B cell (primary cell): ENCODE measurements at regions not wholly inside any gene's neighbourhood (a gene's known extent, or its start where the extent isn't known, plus 50 kb on each side); places are given as distances from the start of the nearest gene placed in this dataset.
"Not testable (repeated sequence)": the region's sequence is repeated elsewhere in the genome, so short reads cannot be mapped to it uniquely, and the experiment has no call there.

Experiments used
- ATAC-seq: fragments of 200-7000 bp; cut with Tn5 transposase; one replicate; pipeline ENCODE4 v1.10.0; 2021; ENCODE audit warnings: low read depth, mild to moderate bottlenecking, moderate number of reproducible peaks, moderate library complexity
- CTCF ChIA-PET: fragments of 350-600 bp; sonication (Branson Sonifier 250); formaldehyde crosslinking; loops from one replicate; lab custom pipeline; 2021; ENCODE audit warnings: antibody characterized with exemption, inconsistent platforms; lab: Charles Lee
- POLR2A ChIA-PET: fragments of 350-600 bp; sonication (Branson Sonifier 250); formaldehyde crosslinking; loops from one replicate; lab custom pipeline; 2021; ENCODE audit warnings: antibody characterized with exemption; lab: Charles Lee
- DNase-seq: peaks from one replicate; pipeline ENCODE4 v3.0.0; 2013
- H2AFZ ChIP-seq: 2 replicates; pipeline ENCODE4 v1.6.1; 2012; ENCODE audit warnings: mild to moderate bottlenecking, low read depth, low read length; ENCODE audit not compliant: insufficient read depth, poor library complexity, severe bottlenecking
- H3K27ac ChIP-seq, 2 donors: 1 replicate in 1 of 2; 2 replicates in 1 of 2; pipeline ENCODE4 v1.5.1; 2012 to 2013; ENCODE audit warnings: low read length in 2 of 2, mild to moderate bottlenecking in 2 of 2, moderate library complexity in 1 of 2
- H3K27me3 ChIP-seq, 4 experiments: fragments of 200-600 bp in 1 of 4; sonication (generic) in 1 of 4; replicated peaks in 1 of 4; 1 replicate in 2 of 4; 2 replicates in 2 of 4; pipeline versions ENCODE4 v1.6.1 to v1.7.0; 2013 to 2016; ENCODE audit warnings: low read length in 3 of 4, mild to moderate bottlenecking in 2 of 4, mixed read lengths in 1 of 4, moderate library complexity in 1 of 4; ENCODE audit not compliant: insufficient read depth in 4 of 4, control insufficient read depth in 3 of 4; ENCODE audit errors: control extremely low read depth in 1 of 4
- H3K36me3 ChIP-seq, 2 experiments: replicated peaks in 1 of 2; 1 replicate in 1 of 2; 2 replicates in 1 of 2; pipeline versions ENCODE4 v1.6.1 to v1.7.1; 2013; ENCODE audit warnings: low read length in 1 of 2; ENCODE audit not compliant: insufficient read depth in 2 of 2, control insufficient read depth in 1 of 2; ENCODE audit errors: control extremely low read depth in 1 of 2, extremely low read depth in 1 of 2
- H3K4me1 ChIP-seq, 2 donors: fragments of 200-600 bp in 1 of 2; sonication (generic) in 1 of 2; 1 replicate in 1 of 2; 2 replicates in 1 of 2; pipeline versions ENCODE4 v1.5.1 to v1.6.1; 2013 to 2017; ENCODE audit warnings: low read length in 2 of 2; ENCODE audit not compliant: control insufficient read depth in 2 of 2, insufficient read depth in 2 of 2
- H3K4me2 ChIP-seq: replicated peaks from 2 replicates; pipeline ENCODE3; 2012; ENCODE audit warnings: mild to moderate bottlenecking, low read depth, low read length; ENCODE audit not compliant: poor library complexity, severe bottlenecking
- H3K4me3 ChIP-seq, 5 experiments: fragments of 200-600 bp in 1 of 5; sonication (generic) in 1 of 5; 1 replicate in 3 of 5; 2 replicates in 2 of 5; pipeline versions ENCODE4 v1.5.1 to v1.7.0; 2011 to 2016; ENCODE audit warnings: low read length in 4 of 5, mild to moderate bottlenecking in 4 of 5, low read depth in 2 of 5, control low read depth in 1 of 5, moderate library complexity in 1 of 5; ENCODE audit not compliant: insufficient read depth in 1 of 5; ENCODE audit errors: control extremely low read depth in 1 of 5, extremely low read depth in 1 of 5
- H3K79me2 ChIP-seq: fragments of 200-600 bp; sonication (generic); one replicate; pipeline ENCODE4 v1.6.0; 2016; ENCODE audit warnings: low read length; ENCODE audit not compliant: control insufficient read depth, insufficient read depth
- H3K9ac ChIP-seq: fragments of 200-600 bp; sonication (generic); 2 replicates; pipeline ENCODE4 v1.6.1; 2017; ENCODE audit warnings: mild to moderate bottlenecking, low read length, moderate library complexity
- H3K9me3 ChIP-seq, 3 donors: one replicate each; pipeline versions ENCODE4 v1.6.1 to v1.7.1; 2013; ENCODE audit warnings: low read length in 2 of 3; ENCODE audit not compliant: control insufficient read depth in 2 of 3, insufficient read depth in 1 of 3; ENCODE audit errors: control extremely low read depth in 1 of 3
- H4K20me1 ChIP-seq: 2 replicates; pipeline ENCODE4 v1.6.0; 2012; ENCODE audit warnings: mild to moderate bottlenecking, low read length; ENCODE audit not compliant: insufficient read depth, control insufficient read depth, poor library complexity, severe bottlenecking
- H3K27ac Mint-ChIP-seq: one replicate; pipeline ENCODE4 v1.8.0; 2021; ENCODE audit warnings: mixed read lengths
- H3K27me3 Mint-ChIP-seq: one replicate; pipeline ENCODE4 v1.8.0; 2021; ENCODE audit warnings: mixed read lengths
- H3K4me1 Mint-ChIP-seq: one replicate; pipeline ENCODE4 v1.8.0; 2021; ENCODE audit warnings: mixed read lengths
- H3K4me3 Mint-ChIP-seq: one replicate; pipeline ENCODE4 v1.8.0; 2021; ENCODE audit warnings: mixed read lengths
- H3K9me3 Mint-ChIP-seq: one replicate; pipeline ENCODE4 v1.8.0; 2022; ENCODE audit warnings: mixed read lengths; ENCODE audit not compliant: insufficient read depth
- EZH2 ChIP-seq: IDR thresholded peaks from 2 replicates; pipeline ENCODE4 v1.6.1; 2012; ENCODE audit warnings: borderline replicate concordance, low read depth, mild to moderate bottlenecking, moderate library complexity, low read length; ENCODE audit not compliant: insufficient read depth, poor library complexity, severe bottlenecking
- WGBS: methylation state at CpG from one replicate; pipeline ENCODE4 v1.1.5; 2013; ENCODE audit warnings: missing lambda C conversion rate; ENCODE audit not compliant: insufficient coverage; 5-methylcytosine and 5-hydroxymethylcytosine counted together
- intact Hi-C: fragments of 100-400 bp; cut with micrococcal nuclease; formaldehyde crosslinking; loops from one replicate; pipeline ENCODE4 v1.10.0; 2022
- TF ChIP-seq, protein P1 (sequence below): fragments of 200-600 bp; IDR thresholded peaks from one replicate; pipeline ENCODE4 v1.8.0; 2022; ENCODE audit warnings: antibody characterized with exemption, mild to moderate bottlenecking

DNA sequence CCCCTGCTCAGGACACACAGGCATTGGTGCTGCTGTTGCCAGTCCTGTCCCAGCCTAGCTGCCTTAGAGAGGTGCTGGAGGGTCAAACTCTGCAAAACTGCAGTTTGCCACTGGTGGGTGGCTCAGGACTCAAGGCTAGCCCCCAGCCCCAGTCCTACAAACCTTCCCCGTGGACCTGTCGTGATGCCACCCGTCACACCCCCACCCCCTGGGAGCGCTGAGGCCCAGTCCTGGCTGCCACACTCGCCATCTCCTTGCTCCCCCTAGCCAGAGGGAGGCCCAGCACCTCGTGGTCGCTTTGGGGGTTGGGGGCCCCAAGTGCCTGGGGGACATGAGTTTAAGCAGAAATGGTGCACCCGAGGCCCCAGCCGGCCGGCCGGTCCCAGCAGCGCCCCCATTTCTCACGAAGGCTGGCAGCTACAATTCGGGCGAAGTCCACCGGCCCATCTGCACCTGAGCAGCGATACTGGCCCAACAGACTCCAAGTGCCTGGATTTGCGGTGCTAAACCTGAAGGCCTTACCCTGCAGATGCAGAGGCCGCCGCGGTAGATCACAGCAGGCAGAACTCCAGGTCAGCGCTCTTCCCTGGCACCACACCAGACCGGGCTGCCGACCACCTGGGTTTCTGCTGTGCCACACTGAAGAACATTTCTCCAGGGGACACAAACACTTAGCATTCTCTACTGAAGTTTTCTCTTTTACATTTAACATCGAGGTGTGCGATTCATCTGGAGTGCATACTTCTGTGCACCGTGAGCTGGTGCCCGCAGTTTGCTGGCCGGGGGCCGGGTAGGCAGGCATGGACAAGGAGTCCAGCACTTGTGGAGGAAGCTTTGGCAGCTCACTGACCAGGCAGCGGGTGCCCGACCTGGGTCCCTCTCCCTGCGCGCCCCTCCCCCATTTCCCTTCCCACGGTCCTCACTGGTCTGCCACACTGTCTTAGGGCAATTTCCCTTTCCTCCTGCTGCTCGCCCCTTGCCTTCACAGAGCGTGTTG is 130.0 kb downstream of the KCNJ12 start:
- ATAC-seq: no peak

DNA sequence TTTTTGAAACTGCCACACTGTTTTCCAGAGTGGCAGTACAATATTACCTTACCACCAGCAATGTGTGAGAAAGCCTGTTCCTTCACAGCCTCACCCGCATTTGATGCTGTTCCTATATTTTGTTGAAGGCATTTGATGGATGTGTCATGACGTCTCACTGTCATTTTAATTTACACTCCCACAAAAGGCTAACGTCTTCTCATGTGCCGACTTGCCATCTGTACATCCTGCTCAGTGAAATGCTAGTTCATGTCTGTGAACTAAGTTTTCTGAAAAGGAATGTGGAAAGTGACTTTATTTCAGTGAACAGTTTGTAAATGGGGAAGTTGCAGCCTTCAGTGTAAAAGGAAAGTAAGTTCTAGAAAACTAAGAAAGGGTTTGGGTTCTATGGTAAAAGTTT is 131.6 kb downstream of the KCNJ12 start:
- H3K27ac ChIP-seq, H3K27ac Mint-ChIP-seq, POLR2A ChIA-PET, intact Hi-C loops, H3K9me3 Mint-ChIP-seq, H3K9ac ChIP-seq, H3K4me3 ChIP-seq, H3K36me3 ChIP-seq, DNase-seq, H2AFZ ChIP-seq, ATAC-seq, H3K9me3 ChIP-seq, H4K20me1 ChIP-seq, H3K79me2 ChIP-seq, H3K4me2 ChIP-seq: not testable (repeated sequence)
- Mint-ChIP-seq H3K4me3 (peak overlapping the region; percentile 24), H3K27me3 (peaks cover 32% of the 10 kb centered on the region), H3K4me1 (peaks cover 27% of the 10 kb centered on the region)
- CTCF ChIA-PET: interaction anchor here (0.6 to 9.9 kb wide), 4 partner anchors 228 to 386 kb away, joined by 3 to 170 read pairs (median 6); no protein-coding TSS in a partner anchor
- Histone ChIP-seq H3K4me1 (peaks cover 15 to 20% of the 10 kb centered on the region in 2 donors), H3K27me3 (peaks cover 0 to 17% (median 6%) of the 10 kb centered on the region in 4 experiments)
- no CpG with 5 or more reads among the region's 4 CpGs for WGBS

More for the DNA sequence above, 130.0 kb downstream of the KCNJ12 start:
- Histone ChIP-seq H3K36me3 (no peaks in the 10 kb centered on the region), H2AFZ (no peak overlapping the region), H3K9me3 (no peaks in the 10 kb centered on the region), H3K79me2 (no peaks in the 10 kb centered on the region), H3K27ac (no peak overlapping the region), H4K20me1 (no peaks in the 10 kb centered on the region), H3K9ac (no peak overlapping the region), H3K27me3 (peaks cover 0 to 17% (median 4%) of the 10 kb centered on the region in 4 experiments), H3K4me1 (peaks cover 7% of the 10 kb centered on the region in 2 donors), H3K4me2 (no peak overlapping the region), H3K4me3 (no peak overlapping the region)
- Mint-ChIP-seq H3K4me1 (peaks cover 17% of the 10 kb centered on the region), H3K4me3 (no peak overlapping the region), H3K27ac (no peak overlapping the region), H3K9me3 (no peaks in the 10 kb centered on the region), H3K27me3 (peaks cover 31% of the 10 kb centered on the region)
- TF ChIP-seq, protein P1, sequence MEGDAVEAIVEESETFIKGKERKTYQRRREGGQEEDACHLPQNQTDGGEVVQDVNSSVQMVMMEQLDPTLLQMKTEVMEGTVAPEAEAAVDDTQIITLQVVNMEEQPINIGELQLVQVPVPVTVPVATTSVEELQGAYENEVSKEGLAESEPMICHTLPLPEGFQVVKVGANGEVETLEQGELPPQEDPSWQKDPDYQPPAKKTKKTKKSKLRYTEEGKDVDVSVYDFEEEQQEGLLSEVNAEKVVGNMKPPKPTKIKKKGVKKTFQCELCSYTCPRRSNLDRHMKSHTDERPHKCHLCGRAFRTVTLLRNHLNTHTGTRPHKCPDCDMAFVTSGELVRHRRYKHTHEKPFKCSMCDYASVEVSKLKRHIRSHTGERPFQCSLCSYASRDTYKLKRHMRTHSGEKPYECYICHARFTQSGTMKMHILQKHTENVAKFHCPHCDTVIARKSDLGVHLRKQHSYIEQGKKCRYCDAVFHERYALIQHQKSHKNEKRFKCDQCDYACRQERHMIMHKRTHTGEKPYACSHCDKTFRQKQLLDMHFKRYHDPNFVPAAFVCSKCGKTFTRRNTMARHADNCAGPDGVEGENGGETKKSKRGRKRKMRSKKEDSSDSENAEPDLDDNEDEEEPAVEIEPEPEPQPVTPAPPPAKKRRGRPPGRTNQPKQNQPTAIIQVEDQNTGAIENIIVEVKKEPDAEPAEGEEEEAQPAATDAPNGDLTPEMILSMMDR: no peak
- no peak for TF ChIP-seq EZH2
- ChIA-PET POLR2A (no interaction called here), CTCF (no interaction called here)
- 95% methylated on average over 33 of the region's 37 CpGs for WGBS
- DNase-seq: no peak
- intact Hi-C loops: no loop called here
